KMS-11 (cell line): ENCODE measurements at regions not wholly inside any gene's neighbourhood (a gene's known extent, or its start where the extent isn't known, plus 50 kb on each side); places are given as distances from the start of the nearest gene placed in this dataset.

Experiments
- H2AFZ ChIP-seq: fragments of 200-600 bp; sonication (generic); 2 replicates; pipeline ENCODE4 v1.6.1; 2016; ENCODE audit warnings: antibody characterized with exemption, mixed run types, low read depth
- H3K27ac ChIP-seq: fragments of 200-600 bp; sonication (generic); 2 replicates; pipeline ENCODE4 v1.6.1; 2016; ENCODE audit warnings: mild to moderate bottlenecking, mixed run types
- H3K27me3 ChIP-seq: fragments of 200-600 bp; sonication (generic); 2 replicates; pipeline ENCODE4 v1.6.1; 2017; ENCODE audit warnings: mild to moderate bottlenecking, low read depth, mixed run types, moderate library complexity; ENCODE audit not compliant: insufficient read depth
- H3K36me3 ChIP-seq: fragments of 200-600 bp; sonication (generic); 2 replicates; pipeline ENCODE4 v1.6.1; 2017; ENCODE audit warnings: mild to moderate bottlenecking, mixed run types; ENCODE audit not compliant: insufficient read depth
- H3K4me1 ChIP-seq: fragments of 200-600 bp; sonication (generic); 2 replicates; pipeline ENCODE4 v1.6.1; 2016; ENCODE audit warnings: mild to moderate bottlenecking, low read depth, mixed run types; ENCODE audit not compliant: poor library complexity, severe bottlenecking
- H3K4me2 ChIP-seq: fragments of 200-600 bp; sonication (generic); 2 replicates; pipeline ENCODE4 v1.7.0; 2016; ENCODE audit warnings: mild to moderate bottlenecking, mixed run types
- H3K4me3 ChIP-seq: fragments of 200-600 bp; sonication (generic); IDR thresholded peaks from 2 replicates; pipeline ENCODE4 v1.6.1; 2017; ENCODE audit warnings: low read depth, low read length, mixed read lengths; ENCODE audit not compliant: insufficient read depth
- H3K79me2 ChIP-seq: fragments of 200-600 bp; sonication (generic); 2 replicates; pipeline ENCODE4 v1.6.1; 2016; ENCODE audit warnings: low read depth, mixed run types; ENCODE audit not compliant: insufficient read depth
- H3K9ac ChIP-seq: fragments of 200-600 bp; sonication (generic); 2 replicates; pipeline ENCODE4 v1.6.1; 2016; ENCODE audit warnings: mild to moderate bottlenecking, mixed run types
- H4K20me1 ChIP-seq: fragments of 200-600 bp; sonication (generic); 2 replicates; pipeline ENCODE4 v1.6.1; 2016; ENCODE audit warnings: mild to moderate bottlenecking, mixed run types; ENCODE audit not compliant: insufficient read depth
- CTCF ChIP-seq: fragments of 200-600 bp; sonication (generic); conservative IDR thresholded peaks from 2 replicates; pipeline ENCODE4 v1.6.1; 2017; ENCODE audit warnings: low read depth, mild to moderate bottlenecking, antibody characterized with exemption, low read length, moderate library complexity, mixed read lengths

- Histone ChIP-seq H3K27ac (no peak overlapping the region), H3K4me3 (no peak overlapping the region), H3K4me1 (no peaks in the 10 kb centered on the region), H3K9ac (no peak overlapping the region), H3K4me2 (no peak overlapping the region), H3K36me3 (no peaks in the 10 kb centered on the region), H3K27me3 (no peaks in the 10 kb centered on the region), H4K20me1 (no peaks in the 10 kb centered on the region), H3K79me2 (no peaks in the 10 kb centered on the region), H2AFZ (no peak overlapping the region)
- TF ChIP-seq CTCF: no peak
Observed at GRCh38 chr14:31971612-31972011, 105.5 kb upstream of the ARHGAP5 start.

GRCh38 chr14:31977001-31977556, 100.0 kb upstream of the ARHGAP5 start:
- no peak overlapping the region for H3K4me3 ChIP-seq
- H3K79me2 ChIP-seq: no peaks in the 10 kb centered on the region
- no peaks in the 10 kb centered on the region for H3K36me3 ChIP-seq
- H3K27ac ChIP-seq: no peak overlapping the region
- no peak overlapping the region for H3K9ac ChIP-seq
- TF ChIP-seq CTCF: no peak
- H3K4me1 ChIP-seq: no peaks in the 10 kb centered on the region
- no peaks in the 10 kb centered on the region for H4K20me1 ChIP-seq
- no peaks in the 10 kb centered on the region for H3K27me3 ChIP-seq
- H3K4me2 ChIP-seq: no peak overlapping the region
- H2AFZ ChIP-seq: no peak overlapping the region

GRCh38 chr14:31978423-31978822, 98.7 kb upstream of the ARHGAP5 start:
- H3K79me2 ChIP-seq: no peaks in the 10 kb centered on the region
- TF ChIP-seq CTCF: no peak
- H3K4me3 ChIP-seq: no peak overlapping the region
- no peak overlapping the region for H2AFZ ChIP-seq
- H3K4me1 ChIP-seq: no peaks in the 10 kb centered on the region
- no peaks in the 10 kb centered on the region for H3K36me3 ChIP-seq
- no peaks in the 10 kb centered on the region for H4K20me1 ChIP-seq
- no peak overlapping the region for H3K4me2 ChIP-seq
- H3K9ac ChIP-seq: no peak overlapping the region
- no peak overlapping the region for H3K27ac ChIP-seq
- no peaks in the 10 kb centered on the region for H3K27me3 ChIP-seq

- Histone ChIP-seq H3K36me3 (no peaks in the 10 kb centered on the region), H2AFZ (no peak overlapping the region), H3K9ac (no peak overlapping the region), H3K4me1 (no peaks in the 10 kb centered on the region), H4K20me1 (no peaks in the 10 kb centered on the region), H3K4me2 (no peak overlapping the region), H3K27ac (no peak overlapping the region), H3K27me3 (no peaks in the 10 kb centered on the region), H3K4me3 (no peak overlapping the region), H3K79me2 (no peaks in the 10 kb centered on the region)
- TF ChIP-seq CTCF: no peak
Observed at GRCh38 chr14:31982642-31983041, 94.5 kb upstream of the ARHGAP5 start.
